Vagina (tissue), 2 donors: ENCODE measurements at regions not wholly inside any gene's neighbourhood (a gene's known extent, or its start where the extent isn't known, plus 50 kb on each side); places are given as distances from the start of the nearest gene placed in this dataset.

Experiments used
- POLR2A ChIP-seq, 2 donors: fragments of 450-650 bp; IDR thresholded peaks; one replicate each; pipeline ENCODE4 v1.6.1; 2017; ENCODE audit warnings: antibody characterized with exemption in 2 of 2, mild to moderate bottlenecking in 2 of 2, moderate library complexity in 2 of 2
- POLR2AphosphoS5 ChIP-seq, 2 donors: sonication (generic); formaldehyde crosslinking; IDR thresholded peaks; one replicate each; pipeline ENCODE4 v1.9.0; 2017; ENCODE audit warnings: antibody characterized with exemption in 2 of 2, mild to moderate bottlenecking in 2 of 2, low read depth in 1 of 2; ENCODE audit not compliant: insufficient read depth in 1 of 2

DNA sequence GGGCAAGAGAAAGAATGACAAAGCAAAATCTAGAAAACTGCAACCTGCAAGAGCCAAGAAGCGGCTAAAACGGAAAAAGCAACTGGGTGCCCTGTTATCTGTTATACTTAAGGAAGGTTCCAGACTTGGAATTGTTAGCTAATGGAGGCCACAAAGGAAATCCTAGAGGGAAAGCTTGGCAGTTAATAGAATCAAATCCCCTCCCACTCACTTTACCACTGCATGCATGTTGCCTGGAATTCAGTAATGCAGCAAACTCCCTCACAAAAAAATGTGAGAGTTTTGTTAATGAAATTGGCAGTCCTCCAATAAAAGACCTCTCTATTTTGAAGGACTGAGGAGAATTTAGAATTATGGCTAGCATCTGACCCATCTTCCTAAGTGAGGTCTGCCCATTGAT is 164.2 kb upstream of the SOX5 start:
- TF ChIP-seq POLR2A (IDR thresholded peaks at IDR 0.05) (no peak), POLR2AphosphoS5 (IDR thresholded peaks at IDR 0.05; ENCODE audit: insufficient read depth in 1 of 2, low read depth in 1 of 2) (no peak)
